SK-N-SH (cell line): ENCODE measurements at regions not wholly inside any gene's neighbourhood (a gene's known extent, or its start where the extent isn't known, plus 50 kb on each side); places are given as distances from the start of the nearest gene placed in this dataset.

ENCODE experiments used
- CTCF ChIA-PET: fragments of 300-600, 350-600 bp; formaldehyde crosslinking; extraction: SDS; loops from one replicate; lab custom pipeline; 2021; lab: Yijun Ruan, JAX
- POLR2A ChIA-PET: fragments of 350-600 bp; sonication (Branson Sonifier 250); formaldehyde crosslinking; extraction: SDS; loops from one replicate; lab custom pipeline; 2020; ENCODE audit warnings: antibody characterized with exemption, inconsistent platforms; lab: Yijun Ruan, JAX
- DNase-seq: peaks from one replicate; pipeline ENCODE4 v3.0.0; 2012
- H2AFZ ChIP-seq: fragments of 200-600 bp; sonication (generic); 2 replicates; pipeline ENCODE4 v1.8.1; 2016; ENCODE audit warnings: antibody characterized with exemption, mild to moderate bottlenecking, low read depth
- H3F3A ChIP-seq: fragments of 200-600 bp; sonication (generic); replicated peaks from 2 replicates; pipeline ENCODE3; 2016; ENCODE audit warnings: antibody characterized with exemption, mild to moderate bottlenecking; ENCODE audit not compliant: insufficient read depth
- H3K27ac ChIP-seq, 2 experiments: fragments of 200-500 bp in 1 of 2; fragments of 200-600 bp in 1 of 2; sonication (Bioruptor generic) in 1 of 2; sonication (generic), shearing (Covaris generic) in 1 of 2; 2 replicates each; pipeline versions ENCODE4 v1.5.1 to v1.6.1; 2014 to 2016; ENCODE audit warnings: low read depth in 2 of 2, inconsistent platforms in 1 of 2, low read length in 1 of 2, mild to moderate bottlenecking in 1 of 2, mixed read lengths in 1 of 2
- H3K27me3 ChIP-seq: fragments of 200-600 bp; sonication (generic), shearing (Covaris generic); 2 replicates; pipeline ENCODE4 v1.6.1; 2016; ENCODE audit warnings: mixed run types; ENCODE audit not compliant: insufficient read depth
- H3K36me3 ChIP-seq, 2 experiments: fragments of 200-500 bp in 1 of 2; fragments of 200-600 bp in 1 of 2; sonication (Bioruptor generic) in 1 of 2; sonication (generic) in 1 of 2; replicated peaks in 1 of 2; 2 replicates each; pipeline versions ENCODE3 to v1.5.1; 2014 to 2016; ENCODE audit warnings: low read length in 1 of 2, mild to moderate bottlenecking in 1 of 2; ENCODE audit not compliant: insufficient read depth in 2 of 2, control insufficient read depth in 1 of 2
- H3K4me1 ChIP-seq, 2 experiments: fragments of 200-500 bp in 1 of 2; fragments of 200-600 bp in 1 of 2; sonication (Bioruptor generic) in 1 of 2; sonication (generic), shearing (Covaris generic) in 1 of 2; 2 replicates each; pipeline versions ENCODE4 v1.5.1 to v1.6.1; 2014 to 2016; ENCODE audit warnings: low read depth in 1 of 2, low read length in 1 of 2, mixed run types in 1 of 2; ENCODE audit not compliant: insufficient read depth in 2 of 2, control insufficient read depth in 1 of 2
- H3K4me2 ChIP-seq: fragments of 200-600 bp; sonication (generic), shearing (Covaris generic); 2 replicates; pipeline ENCODE4 v1.6.1; 2017; ENCODE audit warnings: mixed run types
- H3K4me3 ChIP-seq, 2 experiments: fragments of 200-500 bp in 1 of 2; fragments of 200-600 bp in 1 of 2; sonication (Bioruptor generic) in 1 of 2; sonication (generic), shearing (Covaris generic) in 1 of 2; 2 replicates each; pipeline versions ENCODE4 v1.5.1 to v1.8.1; 2014 to 2016; ENCODE audit warnings: low read depth in 2 of 2, inconsistent platforms in 1 of 2, low read length in 1 of 2, mild to moderate bottlenecking in 1 of 2, mixed read lengths in 1 of 2, moderate library complexity in 1 of 2
- H3K79me2 ChIP-seq: fragments of 200-600 bp; sonication (generic); 2 replicates; pipeline ENCODE4 v1.8.1; 2017; ENCODE audit warnings: mild to moderate bottlenecking; ENCODE audit not compliant: insufficient read depth
- H3K9ac ChIP-seq: fragments of 200-600 bp; sonication (generic); 2 replicates; pipeline ENCODE4 v1.6.1; 2017; ENCODE audit warnings: mixed run types
- H3K9me2 ChIP-seq: fragments of 200-600 bp; sonication (generic); 2 replicates; pipeline ENCODE4 v1.6.1; 2017; ENCODE audit warnings: mixed run types
- H3K9me3 ChIP-seq: fragments of 200-600 bp; sonication (generic); 2 replicates; pipeline ENCODE4 v1.6.1; 2017; ENCODE audit warnings: mixed run types, mild to moderate bottlenecking, moderate library complexity
- H4K20me1 ChIP-seq: fragments of 200-600 bp; sonication (generic); 2 replicates; pipeline ENCODE4 v1.6.1; 2017; ENCODE audit warnings: mild to moderate bottlenecking, mixed run types; ENCODE audit not compliant: insufficient read depth
- CHD2 ChIP-seq: fragments of 150-350 bp; IDR thresholded peaks from 2 replicates; pipeline ENCODE4 v1.6.1; 2018; ENCODE audit warnings: low read length; ENCODE audit not compliant: partially characterized antibody
- CTCF ChIP-seq: fragments of 200-600 bp; sonication (generic); IDR thresholded peaks from 2 replicates; pipeline ENCODE4 v1.6.1; 2017; ENCODE audit warnings: antibody characterized with exemption, mild to moderate bottlenecking, moderate library complexity
- EZH2phosphoT487 ChIP-seq: fragments of 200-600 bp; sonication (generic); IDR thresholded peaks from 2 replicates; pipeline ENCODE4 v1.6.1; 2017; ENCODE audit warnings: low read depth, mixed run types, mild to moderate bottlenecking, antibody characterized with exemption, moderate library complexity, borderline replicate concordance
- FOSL2 ChIP-seq: IDR thresholded peaks from 2 replicates; pipeline ENCODE4 v1.4.0; 2012; ENCODE audit warnings: low read depth, mild to moderate bottlenecking, moderate library complexity, borderline replicate concordance
- FOXJ3 ChIP-seq: sonication (generic); formaldehyde crosslinking; IDR thresholded peaks from 2 replicates; pipeline ENCODE4 v1.5.1; 2020; ENCODE audit warnings: mild to moderate bottlenecking, missing genetic modification reagents
- GABPA ChIP-seq: IDR thresholded peaks from 2 replicates; pipeline ENCODE4 v1.4.0; 2012; ENCODE audit warnings: low read depth, mild to moderate bottlenecking
- GATA2 ChIP-seq: sonication (generic); formaldehyde crosslinking; IDR thresholded peaks from 2 replicates; pipeline ENCODE4 v1.5.0; 2020; ENCODE audit warnings: mild to moderate bottlenecking, missing genetic modification reagents
- IRF3 ChIP-seq: fragments of 150-350 bp; IDR thresholded peaks from 2 replicates; pipeline ENCODE4 v1.6.1; 2016; ENCODE audit warnings: mild to moderate bottlenecking, low read depth, low read length
- MAX ChIP-seq: IDR thresholded peaks from 2 replicates; pipeline ENCODE4 v1.4.0; 2012; ENCODE audit warnings: low read depth
- MXI1 ChIP-seq: IDR thresholded peaks from 2 replicates; pipeline ENCODE4 v1.6.1; 2012; ENCODE audit warnings: mild to moderate bottlenecking, low read depth, low read length, improper control_type of control experiment
- NFIC ChIP-seq: IDR thresholded peaks from 2 replicates; pipeline ENCODE4 v1.4.0; 2012; ENCODE audit warnings: borderline replicate concordance
- NRF1 ChIP-seq: IDR thresholded peaks from 2 replicates; pipeline ENCODE4 v1.6.1; 2012; ENCODE audit warnings: low read depth, mild to moderate bottlenecking, low read length
- PBX3 ChIP-seq: IDR thresholded peaks from 2 replicates; pipeline ENCODE4; 2012
- RAD21 ChIP-seq: IDR thresholded peaks from 2 replicates; pipeline ENCODE4 v1.6.1; 2012; ENCODE audit warnings: mild to moderate bottlenecking, low read length
- RCOR1 ChIP-seq: fragments of 150-350 bp; IDR thresholded peaks from 2 replicates; pipeline ENCODE4 v1.6.1; 2017; ENCODE audit warnings: antibody characterized with exemption, low read length
- RXRA ChIP-seq: IDR thresholded peaks from 2 replicates; pipeline ENCODE4 v1.4.0; 2012; ENCODE audit warnings: low read depth, mild to moderate bottlenecking, borderline replicate concordance
- SIN3A ChIP-seq: IDR thresholded peaks from 2 replicates; pipeline ENCODE4 v1.6.1; 2012; ENCODE audit warnings: low read depth, mild to moderate bottlenecking, low read length, moderate library complexity, borderline replicate concordance
- SMC3 ChIP-seq: IDR thresholded peaks from 2 replicates; pipeline ENCODE4 v1.6.1; 2012; ENCODE audit warnings: low read depth, low read length, improper control_type of control experiment
- USF1 ChIP-seq: IDR thresholded peaks from 2 replicates; pipeline ENCODE4 v1.4.0; 2012; ENCODE audit warnings: low read depth, borderline replicate concordance
- YY1 ChIP-seq: IDR thresholded peaks from 2 replicates; pipeline ENCODE4 v1.4.0; 2012; ENCODE audit warnings: low read depth, mild to moderate bottlenecking
- WGBS: methylation state at CpG from one replicate; pipeline ENCODE4 v1.1.6; 2017; ENCODE audit warnings: low lambda C conversion rate; 5-methylcytosine and 5-hydroxymethylcytosine counted together

GRCh38 chr18:10215446-10215845 is 239.0 kb upstream of the APCDD1 start:
- Histone ChIP-seq H4K20me1 (no peaks in the 10 kb centered on the region), H3K4me3 (no peak overlapping the region), H3K4me1 (no peaks in the 10 kb centered on the region; a peak in 1 of 4 replicates), H3K9ac (no peak overlapping the region), H2AFZ (no peak overlapping the region), H3K27me3 (no peaks in the 10 kb centered on the region; the same call in 1 of the 2 replicates), H3F3A (no peaks in the 10 kb centered on the region), H3K9me2 (no peaks in the 10 kb centered on the region), H3K79me2 (no peaks in the 10 kb centered on the region), H3K36me3 (no peaks in the 10 kb centered on the region), H3K4me2 (no peak overlapping the region), H3K27ac (no peak overlapping the region), H3K9me3 (no peaks in the 10 kb centered on the region)
- TF ChIP-seq FOSL2 (no peak), RXRA (no peak), RAD21 (no peak), SMC3 (no peak), MXI1 (no peak), FOXJ3 (CRISPR knock-in tag) (no peak), MAX (no peak), PBX3 (no peak), EZH2phosphoT487 (no peak), CHD2 (no peak), USF1 (no peak), GATA2 (CRISPR knock-in tag) (no peak), NRF1 (no peak), YY1 (no peak), NFIC (no peak), IRF3 (no peak), SIN3A (no peak), CTCF (no peak), RCOR1 (no peak), GABPA (no peak)
- DNase-seq = no peak
- WGBS = 22% methylated on average over 6 of the region's 6 CpGs
- POLR2A ChIA-PET = no interaction called here
- CTCF ChIA-PET = interaction anchor here (1.1 kb wide), 1 partner anchor 62 kb away, joined by 3 read pairs; no protein-coding TSS in a partner anchor
